OCI-LY1 (cell line): ENCODE measurements at regions not wholly inside any gene's neighbourhood (a gene's known extent, or its start where the extent isn't known, plus 50 kb on each side); places are given as distances from the start of the nearest gene placed in this dataset.
"Not testable (repeated sequence)": the region's sequence is repeated elsewhere in the genome, so short reads cannot be mapped to it uniquely, and the experiment has no call there.

Experiments used
- EZH2 ChIP-seq: fragments of 200-600 bp; sonication (generic), shearing (Covaris generic); IDR thresholded peaks from 2 replicates; pipeline ENCODE4 v1.8.0; 2017; ENCODE audit warnings: borderline replicate concordance, mixed run types, mild to moderate bottlenecking, antibody characterized with exemption, low read length, moderate library complexity, mixed read lengths
- TF ChIP-seq, protein P1 (sequence below): fragments of 200-600 bp; sonication (generic), shearing (Covaris generic); IDR thresholded peaks from 2 replicates; pipeline ENCODE4 v1.5.1; 2017; ENCODE audit warnings: mild to moderate bottlenecking, antibody characterized with exemption, low read length, moderate library complexity, mixed read lengths

DNA sequence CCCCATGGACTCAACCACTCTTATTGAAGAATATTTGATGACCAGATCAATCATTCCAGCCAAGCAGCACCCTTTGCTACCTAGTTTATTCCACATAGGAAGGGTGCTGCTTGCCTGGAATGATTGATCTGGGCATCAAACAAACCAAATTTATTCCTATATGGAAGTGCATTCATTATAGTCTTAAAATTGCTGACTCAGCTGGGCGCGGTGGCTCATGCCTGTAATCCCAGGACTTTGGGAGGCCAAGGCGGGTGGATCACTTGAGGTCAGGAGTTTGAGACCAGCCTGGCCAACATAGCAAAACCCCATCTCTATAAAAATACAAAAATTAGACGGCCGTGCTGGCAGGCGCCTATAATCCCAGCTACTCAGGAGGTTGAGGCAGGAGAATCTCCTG, 489.6 kb upstream of the API5 start:
- TF ChIP-seq, protein P1, sequence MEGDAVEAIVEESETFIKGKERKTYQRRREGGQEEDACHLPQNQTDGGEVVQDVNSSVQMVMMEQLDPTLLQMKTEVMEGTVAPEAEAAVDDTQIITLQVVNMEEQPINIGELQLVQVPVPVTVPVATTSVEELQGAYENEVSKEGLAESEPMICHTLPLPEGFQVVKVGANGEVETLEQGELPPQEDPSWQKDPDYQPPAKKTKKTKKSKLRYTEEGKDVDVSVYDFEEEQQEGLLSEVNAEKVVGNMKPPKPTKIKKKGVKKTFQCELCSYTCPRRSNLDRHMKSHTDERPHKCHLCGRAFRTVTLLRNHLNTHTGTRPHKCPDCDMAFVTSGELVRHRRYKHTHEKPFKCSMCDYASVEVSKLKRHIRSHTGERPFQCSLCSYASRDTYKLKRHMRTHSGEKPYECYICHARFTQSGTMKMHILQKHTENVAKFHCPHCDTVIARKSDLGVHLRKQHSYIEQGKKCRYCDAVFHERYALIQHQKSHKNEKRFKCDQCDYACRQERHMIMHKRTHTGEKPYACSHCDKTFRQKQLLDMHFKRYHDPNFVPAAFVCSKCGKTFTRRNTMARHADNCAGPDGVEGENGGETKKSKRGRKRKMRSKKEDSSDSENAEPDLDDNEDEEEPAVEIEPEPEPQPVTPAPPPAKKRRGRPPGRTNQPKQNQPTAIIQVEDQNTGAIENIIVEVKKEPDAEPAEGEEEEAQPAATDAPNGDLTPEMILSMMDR, result not testable (repeated sequence)
- not testable (repeated sequence) for TF ChIP-seq EZH2
